IMR-90 (cell line): ENCODE measurements at regions not wholly inside any gene's neighbourhood (a gene's known extent, or its start where the extent isn't known, plus 50 kb on each side); places are given as distances from the start of the nearest gene placed in this dataset.

Experiments
- ATAC-seq: fragments of 200-7000 bp; cut with Tn5 transposase; 2 replicates; pipeline ENCODE4 v1.9.1; 2020; ENCODE audit warnings: low read depth, mild to moderate bottlenecking, moderate library complexity
- BruUV-seq: library from RNA; stranded (reverse); fragments of 400-500 nt; replicated peaks from 2 replicates; lab custom pipeline; 2021; lab: Mats Ljungman, UMichigan
- CTCF ChIA-PET: fragments of 300-600 bp; formaldehyde crosslinking; extraction: SDS; loops from one replicate; lab custom pipeline; 2021; ENCODE audit warnings: antibody characterized with exemption; lab: Yijun Ruan, JAX
- POLR2A ChIA-PET: fragments of 300-600 bp; sonication (Branson Sonifier 250); formaldehyde crosslinking; loops from one replicate; lab custom pipeline; 2022; ENCODE audit warnings: antibody characterized with exemption; ENCODE audit not compliant: unreplicated experiment; lab: Charles Lee
- DNase-seq: peaks from one replicate; pipeline ENCODE4 v3.0.0; 2013
- H2AFZ ChIP-seq: replicated peaks from 2 replicates; pipeline ENCODE3; 2013; ENCODE audit warnings: low read length, mild to moderate bottlenecking; ENCODE audit not compliant: poor library complexity
- H2AK5ac ChIP-seq: 2 replicates; pipeline ENCODE4 v1.6.1; 2013; ENCODE audit warnings: low read depth, low read length, inconsistent platforms
- H2AK9ac ChIP-seq: replicated peaks from 2 replicates; pipeline ENCODE3; 2013; ENCODE audit warnings: mild to moderate bottlenecking, low read depth, low read length, moderate library complexity; ENCODE audit not compliant: poor library complexity
- H2BK120ac ChIP-seq: 2 replicates; pipeline ENCODE4 v1.6.1; 2013; ENCODE audit warnings: low read depth, low read length, inconsistent platforms
- H2BK15ac ChIP-seq: 3 replicates; pipeline ENCODE4 v1.6.1; 2013; ENCODE audit warnings: low read depth, low read length, inconsistent platforms
- H2BK20ac ChIP-seq: 2 replicates; pipeline ENCODE4 v1.6.1; 2013; ENCODE audit warnings: low read depth, mild to moderate bottlenecking, inconsistent platforms, low read length, moderate library complexity
- H2BK5ac ChIP-seq: 2 replicates; pipeline ENCODE4 v1.6.1; 2013; ENCODE audit warnings: mild to moderate bottlenecking, low read depth, low read length, inconsistent platforms; ENCODE audit not compliant: poor library complexity, severe bottlenecking
- H3K14ac ChIP-seq: replicated peaks from 2 replicates; pipeline ENCODE4 v1.6.1; 2013; ENCODE audit warnings: low read depth, low read length, inconsistent platforms
- H3K18ac ChIP-seq: 2 replicates; pipeline ENCODE4 v1.6.1; 2013; ENCODE audit warnings: low read depth, low read length, control low read depth
- H3K23ac ChIP-seq: 2 replicates; pipeline ENCODE4 v1.6.1; 2013; ENCODE audit warnings: low read depth, low read length, inconsistent platforms
- H3K27ac ChIP-seq: 2 replicates; pipeline ENCODE4 v1.5.1; 2013; ENCODE audit warnings: mild to moderate bottlenecking, control low read depth, low read length; ENCODE audit not compliant: insufficient read depth
- H3K27me3 ChIP-seq: 2 replicates; pipeline ENCODE4 v1.6.1; 2013; ENCODE audit warnings: low read length; ENCODE audit not compliant: control insufficient read depth, insufficient read depth
- H3K36me3 ChIP-seq: 2 replicates; pipeline ENCODE4 v1.6.1; 2013; ENCODE audit warnings: low read length, mixed read lengths; ENCODE audit not compliant: control insufficient read depth, insufficient read depth
- H3K4ac ChIP-seq: 2 replicates; pipeline ENCODE4 v1.6.1; 2013; ENCODE audit warnings: low read depth, low read length, inconsistent platforms
- H3K4me1 ChIP-seq: 2 replicates; pipeline ENCODE4 v1.6.1; 2013; ENCODE audit warnings: low read length, mixed read lengths; ENCODE audit not compliant: control insufficient read depth, insufficient read depth
- H3K4me2 ChIP-seq: 2 replicates; pipeline ENCODE4 v1.6.1; 2013; ENCODE audit warnings: low read depth, mild to moderate bottlenecking, control low read depth, low read length, moderate library complexity
- H3K4me3 ChIP-seq: 2 replicates; pipeline ENCODE4 v1.5.1; 2013; ENCODE audit warnings: low read depth, mild to moderate bottlenecking, control low read depth, low read length, moderate library complexity; ENCODE audit not compliant: insufficient read depth
- H3K56ac ChIP-seq: 2 replicates; pipeline ENCODE4 v1.6.1; 2013; ENCODE audit warnings: low read length, inconsistent platforms; ENCODE audit not compliant: insufficient read depth; ENCODE audit errors: extremely low read depth
- H3K79me1 ChIP-seq, 2 experiments: 2 replicates each; pipeline ENCODE4 v1.6.1; 2013; ENCODE audit warnings: low read length in 2 of 2, inconsistent platforms in 1 of 2, low read depth in 1 of 2
- H3K9ac ChIP-seq: 2 replicates; pipeline ENCODE4 v1.6.1; 2013; ENCODE audit warnings: low read depth, low read length, control low read depth
- H3K9me1 ChIP-seq: 2 replicates; pipeline ENCODE4 v1.6.1; 2013; ENCODE audit warnings: low read length, inconsistent platforms; ENCODE audit not compliant: insufficient read depth
- H3K9me3 ChIP-seq: 2 replicates; pipeline ENCODE4 v1.6.1; 2013; ENCODE audit warnings: low read length; ENCODE audit not compliant: control insufficient read depth, insufficient read depth
- H4K20me1 ChIP-seq: 2 replicates; pipeline ENCODE4 v1.6.1; 2013; ENCODE audit warnings: low read length, inconsistent platforms; ENCODE audit not compliant: insufficient read depth
- H4K5ac ChIP-seq: 2 replicates; pipeline ENCODE4 v1.6.1; 2013; ENCODE audit warnings: mild to moderate bottlenecking, low read depth, low read length, control low read depth
- H4K8ac ChIP-seq, 2 experiments: 2 replicates each; pipeline ENCODE4 v1.6.1; 2013; ENCODE audit warnings: low read depth in 2 of 2, low read length in 2 of 2, control low read depth in 1 of 2, inconsistent platforms in 1 of 2
- H4K91ac ChIP-seq: 2 replicates; pipeline ENCODE4 v1.6.1; 2013; ENCODE audit warnings: low read depth, low read length, inconsistent platforms; ENCODE audit not compliant: insufficient read depth
- BHLHE40 ChIP-seq: fragments of 150-350 bp; IDR thresholded peaks from 2 replicates; pipeline ENCODE4 v1.6.1; 2016; ENCODE audit warnings: mild to moderate bottlenecking, low read depth, low read length
- CEBPB ChIP-seq: IDR thresholded peaks from 2 replicates; pipeline ENCODE4 v1.6.1; 2012; ENCODE audit warnings: low read depth, low read length, improper control_type of control experiment
- CHD1 ChIP-seq: IDR thresholded peaks from 2 replicates; pipeline ENCODE4 v1.6.1; 2012; ENCODE audit warnings: low read depth, low read length, improper control_type of control experiment
- FOS ChIP-seq: fragments of 150-350 bp; IDR thresholded peaks from 2 replicates; pipeline ENCODE4 v1.6.1; 2016; ENCODE audit warnings: low read depth, low read length
- MAFK ChIP-seq: IDR thresholded peaks from 2 replicates; pipeline ENCODE4 v1.6.1; 2012; ENCODE audit warnings: low read depth, low read length, improper control_type of control experiment
- MAZ ChIP-seq: IDR thresholded peaks from 2 replicates; pipeline ENCODE4 v1.6.1; 2012; ENCODE audit warnings: low read depth, mild to moderate bottlenecking, low read length, improper control_type of control experiment, moderate library complexity, borderline replicate concordance
- MXI1 ChIP-seq: IDR thresholded peaks from 2 replicates; pipeline ENCODE4 v1.6.1; 2012; ENCODE audit warnings: low read depth, mild to moderate bottlenecking, low read length, moderate library complexity, borderline replicate concordance
- NFE2L2 ChIP-seq: fragments of 150-350 bp; IDR thresholded peaks from 2 replicates; pipeline ENCODE4 v1.6.1; 2016; ENCODE audit warnings: low read depth, mild to moderate bottlenecking, low read length
- RAD21 ChIP-seq: IDR thresholded peaks from 2 replicates; pipeline ENCODE4 v1.6.1; 2012; ENCODE audit warnings: low read length, improper control_type of control experiment
- SMC3 ChIP-seq: fragments of 150-350 bp; IDR thresholded peaks from 2 replicates; pipeline ENCODE4 v1.6.1; 2016; ENCODE audit warnings: low read depth, mild to moderate bottlenecking, antibody characterized with exemption, low read length, moderate library complexity
- WGBS, 2 experiments: methylation state at CpG; one replicate each; pipeline versions ENCODE4 v1.1.5 to v1.1.7; 2013; ENCODE audit warnings: missing lambda C conversion rate in 2 of 2; ENCODE audit not compliant: insufficient read length in 1 of 2; ENCODE audit errors: extremely low coverage in 2 of 2; 5-methylcytosine and 5-hydroxymethylcytosine counted together
- dilution Hi-C: fragments of 300-500 bp; cut with HindIII; formaldehyde crosslinking; loops from one replicate; pipeline ENCODE4 v1.14.3; 2018; ENCODE audit warnings: low sequenced_read_pairs; ENCODE audit not compliant: unreplicated experiment
- in situ Hi-C: fragments of 300-500 bp; cut with MboI; formaldehyde crosslinking; loops from 3 replicates; pipeline ENCODE4 v1.14.3; 2019; ENCODE audit warnings: low sequenced_read_pairs, inconsistent platforms, mixed read lengths
- intact Hi-C: fragments of 100-400 bp; cut with micrococcal nuclease; formaldehyde crosslinking; loops from 2 replicates; pipeline ENCODE4 v1.10.0; 2022
- TF ChIP-seq, protein P1 (sequence below): fragments of 150-350 bp; IDR thresholded peaks from 2 replicates; pipeline ENCODE4 v1.6.1; 2016; ENCODE audit warnings: low read depth, mild to moderate bottlenecking, low read length, moderate library complexity, borderline replicate concordance
- TF ChIP-seq, protein P2 (sequence below): fragments of 150-350 bp; IDR thresholded peaks from 2 replicates; pipeline ENCODE4 v1.6.1; 2017; ENCODE audit warnings: mild to moderate bottlenecking, antibody characterized with exemption, low read length, low read depth
- TF ChIP-seq, protein P3 (sequence below): conservative IDR thresholded peaks from 2 replicates; pipeline ENCODE4 v1.5.1; 2012; ENCODE audit warnings: mild to moderate bottlenecking, low read depth, low read length, improper control_type of control experiment

DNA sequence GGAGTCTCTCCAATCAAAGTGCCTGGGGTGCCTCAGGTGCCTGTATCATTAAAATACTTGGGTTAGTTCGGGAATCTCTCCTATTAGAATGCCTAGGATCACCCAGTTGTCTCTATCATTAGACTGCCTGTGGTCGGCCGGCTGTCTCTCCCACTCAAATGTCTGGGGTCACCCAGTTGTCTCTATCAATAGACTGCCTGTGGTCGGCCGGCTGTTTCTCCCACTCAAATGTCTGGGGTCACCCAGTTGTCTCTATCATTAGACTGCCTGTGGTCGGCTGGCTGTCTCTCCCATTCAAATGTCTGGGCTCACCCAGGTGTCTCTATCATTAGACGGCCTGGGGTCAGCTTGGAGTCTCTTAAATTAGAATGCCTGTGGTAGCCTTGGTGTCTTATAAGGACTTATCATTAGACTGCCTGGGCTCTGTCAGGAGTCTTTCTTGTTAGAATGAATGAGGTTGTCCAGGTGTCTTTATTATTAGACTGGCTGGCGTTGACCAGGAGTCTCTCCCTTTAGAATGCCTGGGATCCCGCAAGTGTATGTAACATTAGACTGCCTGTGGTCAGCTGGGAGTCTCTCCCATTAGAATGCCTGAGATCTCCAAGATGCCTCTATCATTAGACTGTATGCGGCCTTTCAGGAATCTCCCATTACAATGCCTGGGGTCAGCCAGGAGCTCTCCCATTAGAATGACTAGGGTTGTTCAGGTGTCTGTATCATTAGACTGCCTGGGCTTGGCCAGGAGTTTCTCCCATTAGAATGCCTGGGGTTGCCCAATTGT, 1555.5 kb downstream of the UQCRFS1 start:
- Histone ChIP-seq H3K79me1 (no peaks in the 10 kb centered on the region), H4K91ac (no peak overlapping the region), H3K14ac (no peak overlapping the region), H2AK5ac (no peak overlapping the region), H3K4me2 (no peak overlapping the region), H2BK15ac (no peak overlapping the region), H3K9ac (no peak overlapping the region), H2AFZ (no peak overlapping the region), H2AK9ac (no peak overlapping the region), H3K23ac (no peak overlapping the region), H3K27me3 (no peaks in the 10 kb centered on the region), H3K18ac (no peak overlapping the region), H3K9me1 (no peaks in the 10 kb centered on the region), H3K27ac (no peak overlapping the region), H4K8ac (no peak overlapping the region), H3K4ac (no peak overlapping the region), H3K56ac (no peak overlapping the region), H2BK120ac (no peak overlapping the region), H4K5ac (no peak overlapping the region), H3K36me3 (no peaks in the 10 kb centered on the region), H3K4me1 (no peaks in the 10 kb centered on the region), H3K4me3 (no peak overlapping the region), H2BK5ac (no peak overlapping the region), H4K20me1 (no peaks in the 10 kb centered on the region), H2BK20ac (no peak overlapping the region), H3K9me3 (peaks cover 19% of the 10 kb centered on the region)
- BruUV-seq: no TSS peak
- WGBS, 2 experiments: 45% methylated on average over 3 of the region's 10 CpGs; no CpG with 5 or more reads in 1 of the 2 experiments
- dilution Hi-C loops (no loop called here), intact Hi-C loops (no loop called here), in situ Hi-C loops (no loop called here)
- DNase-seq (no peak), ATAC-seq (no peak)
- ChIA-PET CTCF (no interaction called here), POLR2A (no interaction called here)
- TF ChIP-seq, protein P1, sequence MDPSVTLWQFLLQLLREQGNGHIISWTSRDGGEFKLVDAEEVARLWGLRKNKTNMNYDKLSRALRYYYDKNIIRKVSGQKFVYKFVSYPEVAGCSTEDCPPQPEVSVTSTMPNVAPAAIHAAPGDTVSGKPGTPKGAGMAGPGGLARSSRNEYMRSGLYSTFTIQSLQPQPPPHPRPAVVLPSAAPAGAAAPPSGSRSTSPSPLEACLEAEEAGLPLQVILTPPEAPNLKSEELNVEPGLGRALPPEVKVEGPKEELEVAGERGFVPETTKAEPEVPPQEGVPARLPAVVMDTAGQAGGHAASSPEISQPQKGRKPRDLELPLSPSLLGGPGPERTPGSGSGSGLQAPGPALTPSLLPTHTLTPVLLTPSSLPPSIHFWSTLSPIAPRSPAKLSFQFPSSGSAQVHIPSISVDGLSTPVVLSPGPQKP: no peak
- no peak for TF ChIP-seq NFE2L2
- TF ChIP-seq MAFK: no peak
- no peak for TF ChIP-seq RAD21
- TF ChIP-seq FOS: no peak
- no peak for TF ChIP-seq CEBPB
- TF ChIP-seq, protein P2, sequence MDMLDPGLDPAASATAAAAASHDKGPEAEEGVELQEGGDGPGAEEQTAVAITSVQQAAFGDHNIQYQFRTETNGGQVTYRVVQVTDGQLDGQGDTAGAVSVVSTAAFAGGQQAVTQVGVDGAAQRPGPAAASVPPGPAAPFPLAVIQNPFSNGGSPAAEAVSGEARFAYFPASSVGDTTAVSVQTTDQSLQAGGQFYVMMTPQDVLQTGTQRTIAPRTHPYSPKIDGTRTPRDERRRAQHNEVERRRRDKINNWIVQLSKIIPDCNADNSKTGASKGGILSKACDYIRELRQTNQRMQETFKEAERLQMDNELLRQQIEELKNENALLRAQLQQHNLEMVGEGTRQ: no peak
- TF ChIP-seq MXI1: no peak
- TF ChIP-seq SMC3: no peak
- TF ChIP-seq BHLHE40: no peak
- TF ChIP-seq MAZ: no peak
- TF ChIP-seq CHD1: no peak
- TF ChIP-seq, protein P3, sequence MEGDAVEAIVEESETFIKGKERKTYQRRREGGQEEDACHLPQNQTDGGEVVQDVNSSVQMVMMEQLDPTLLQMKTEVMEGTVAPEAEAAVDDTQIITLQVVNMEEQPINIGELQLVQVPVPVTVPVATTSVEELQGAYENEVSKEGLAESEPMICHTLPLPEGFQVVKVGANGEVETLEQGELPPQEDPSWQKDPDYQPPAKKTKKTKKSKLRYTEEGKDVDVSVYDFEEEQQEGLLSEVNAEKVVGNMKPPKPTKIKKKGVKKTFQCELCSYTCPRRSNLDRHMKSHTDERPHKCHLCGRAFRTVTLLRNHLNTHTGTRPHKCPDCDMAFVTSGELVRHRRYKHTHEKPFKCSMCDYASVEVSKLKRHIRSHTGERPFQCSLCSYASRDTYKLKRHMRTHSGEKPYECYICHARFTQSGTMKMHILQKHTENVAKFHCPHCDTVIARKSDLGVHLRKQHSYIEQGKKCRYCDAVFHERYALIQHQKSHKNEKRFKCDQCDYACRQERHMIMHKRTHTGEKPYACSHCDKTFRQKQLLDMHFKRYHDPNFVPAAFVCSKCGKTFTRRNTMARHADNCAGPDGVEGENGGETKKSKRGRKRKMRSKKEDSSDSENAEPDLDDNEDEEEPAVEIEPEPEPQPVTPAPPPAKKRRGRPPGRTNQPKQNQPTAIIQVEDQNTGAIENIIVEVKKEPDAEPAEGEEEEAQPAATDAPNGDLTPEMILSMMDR: no peak
